Islet precursor cell (in vitro differentiated cells): ENCODE measurements at regions not wholly inside any gene's neighbourhood (a gene's known extent, or its start where the extent isn't known, plus 50 kb on each side); places are given as distances from the start of the nearest gene placed in this dataset.

Experiments
- DNase-seq: peaks from one replicate; pipeline ENCODE4 v3.0.0-alpha.2; 2018

- DNase-seq: no peak
Observed at GRCh38 chr4:13248621-13249298, 235.4 kb downstream of the RAB28 start.

GRCh38 chr4:13246107-13246506, 238.0 kb downstream of the RAB28 start:
- DNase-seq: no peak

- no peak for DNase-seq
Observed at GRCh38 chr4:13244444-13244843, 239.7 kb downstream of the RAB28 start.

DNA sequence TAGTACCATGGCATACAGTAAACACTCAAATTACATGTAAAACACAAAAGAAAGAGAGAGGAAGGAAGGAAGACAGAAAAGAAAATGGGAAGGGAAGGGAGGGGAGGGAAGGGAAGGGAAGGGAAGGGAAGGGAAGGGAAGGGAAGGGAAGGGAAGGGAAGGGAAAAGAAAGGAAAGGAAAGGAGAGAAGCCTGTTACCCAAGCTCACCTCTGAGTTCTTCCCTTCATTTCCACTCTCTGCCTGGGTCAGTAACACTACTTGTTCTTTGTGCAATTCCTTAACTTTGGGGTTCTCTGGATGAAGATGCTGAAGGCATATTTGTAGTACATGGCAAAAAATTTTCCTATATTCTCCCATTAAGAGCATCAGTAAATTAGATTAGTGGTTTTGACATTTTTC, 241.0 kb downstream of the RAB28 start:
- no peak for DNase-seq

DNA sequence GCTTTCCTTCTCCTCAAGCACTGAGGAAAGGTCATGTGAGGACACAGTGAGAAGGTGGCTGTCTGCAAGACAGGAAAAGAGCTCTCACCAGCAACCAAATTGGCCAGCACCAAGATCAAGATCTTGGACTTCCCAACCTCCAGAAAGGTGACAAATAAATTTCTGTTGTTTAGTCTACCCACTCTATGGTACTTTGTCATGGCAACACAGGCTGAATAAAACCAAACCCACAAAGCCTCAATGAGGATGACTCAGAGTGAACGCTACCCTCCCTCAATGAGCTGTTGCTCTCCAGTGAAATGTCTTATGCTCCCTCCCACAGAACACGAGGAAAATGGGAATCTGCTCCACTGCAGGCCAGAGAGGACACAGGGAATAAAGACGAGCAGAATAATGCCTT, 244.1 kb downstream of the RAB28 start:
- DNase-seq: no peak

- no peak for DNase-seq
Observed at GRCh38 chr4:13238936-13239335, 245.2 kb downstream of the RAB28 start.

- no peak for DNase-seq
Observed at GRCh38 chr4:13236485-13236884, 247.7 kb downstream of the RAB28 start.

- DNase-seq: no peak
Observed at GRCh38 chr4:13233755-13234154, 250.4 kb downstream of the RAB28 start.

- no peak for DNase-seq
Observed at GRCh38 chr4:13219971-13220370, 264.2 kb downstream of the RAB28 start.

GRCh38 chr4:13218326-13218958, 265.7 kb downstream of the RAB28 start:
- DNase-seq: no peak

GRCh38 chr4:13215560-13215959, 268.6 kb downstream of the RAB28 start:
- no peak for DNase-seq

DNA sequence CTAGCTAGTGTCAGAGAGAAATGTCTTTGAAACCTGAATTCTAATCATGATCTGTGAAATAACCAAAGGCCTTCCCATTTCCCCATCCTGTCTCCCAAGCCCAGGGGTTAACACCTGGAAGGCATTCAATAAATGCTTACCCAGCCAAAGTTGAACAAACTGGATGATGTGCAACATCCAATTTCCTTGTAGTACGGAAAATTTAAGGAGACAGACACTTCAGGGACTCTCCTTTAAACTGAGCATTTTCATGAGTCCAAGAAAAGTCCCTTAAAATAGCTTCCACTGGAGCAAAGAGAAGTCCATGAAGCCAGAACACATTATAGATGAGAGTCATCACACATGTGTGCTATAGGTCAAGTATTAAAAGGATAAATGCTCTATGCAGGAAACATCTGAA, 271.2 kb downstream of the RAB28 start:
- DNase-seq: no peak

- DNase-seq: no peak
Observed at GRCh38 chr4:13209600-13209999, 274.5 kb downstream of the RAB28 start.

- DNase-seq: no peak
Observed at GRCh38 chr4:13208558-13209193, 275.5 kb downstream of the RAB28 start.

- no peak for DNase-seq
Observed at GRCh38 chr4:13207226-13207625, 276.9 kb downstream of the RAB28 start.

GRCh38 chr4:13203101-13203500, 281.0 kb downstream of the RAB28 start:
- DNase-seq: no peak

- no peak for DNase-seq
Observed at GRCh38 chr4:13202701-13203100, 281.4 kb downstream of the RAB28 start.

- DNase-seq: no peak
Observed at GRCh38 chr4:13201241-13201640, 282.9 kb downstream of the RAB28 start.

DNA sequence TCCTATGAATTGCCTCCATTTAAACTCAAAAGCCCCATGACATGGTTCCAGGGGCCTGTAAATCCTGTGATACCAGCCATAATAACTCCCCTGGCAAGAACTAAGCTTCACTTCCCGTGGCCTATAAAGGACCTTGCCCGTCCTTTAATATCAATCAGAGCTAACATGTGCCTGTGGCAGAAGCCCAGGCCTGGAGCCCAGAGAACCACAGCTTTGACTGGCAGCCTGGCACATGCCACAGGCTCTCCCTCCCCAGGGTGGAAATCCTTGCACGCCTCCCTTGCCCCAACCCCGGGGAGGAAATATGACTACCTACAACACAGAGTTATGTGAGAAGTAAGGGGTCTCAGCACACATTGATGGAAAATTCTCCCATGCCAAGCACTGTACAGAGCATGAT, 287.4 kb downstream of the RAB28 start:
- DNase-seq: no peak

DNA sequence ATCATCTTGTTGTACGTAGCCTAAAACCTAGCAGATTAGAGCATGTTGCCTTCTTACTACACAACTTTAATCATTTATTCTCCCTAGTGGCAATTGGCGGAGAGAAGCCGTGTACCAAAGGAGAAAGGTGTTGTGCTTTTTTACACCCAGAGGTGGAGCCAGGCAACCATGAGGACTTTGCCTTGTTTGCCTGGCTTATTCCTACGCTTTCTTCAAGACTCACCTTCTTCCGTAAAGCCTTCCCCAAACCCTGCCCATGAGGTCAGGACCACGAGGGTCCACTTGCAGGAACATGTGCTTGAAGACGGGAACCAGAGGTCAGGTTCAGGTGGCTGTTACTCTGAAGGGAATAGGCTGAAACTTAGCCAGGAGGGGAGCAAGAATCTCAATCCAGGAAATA, 290.5 kb downstream of the RAB28 start:
- no peak for DNase-seq

- DNase-seq: no peak
Observed at GRCh38 chr4:13190093-13190721, 293.9 kb downstream of the RAB28 start.

- no peak for DNase-seq
Observed at GRCh38 chr4:13184199-13184598, 299.9 kb downstream of the RAB28 start.

DNA sequence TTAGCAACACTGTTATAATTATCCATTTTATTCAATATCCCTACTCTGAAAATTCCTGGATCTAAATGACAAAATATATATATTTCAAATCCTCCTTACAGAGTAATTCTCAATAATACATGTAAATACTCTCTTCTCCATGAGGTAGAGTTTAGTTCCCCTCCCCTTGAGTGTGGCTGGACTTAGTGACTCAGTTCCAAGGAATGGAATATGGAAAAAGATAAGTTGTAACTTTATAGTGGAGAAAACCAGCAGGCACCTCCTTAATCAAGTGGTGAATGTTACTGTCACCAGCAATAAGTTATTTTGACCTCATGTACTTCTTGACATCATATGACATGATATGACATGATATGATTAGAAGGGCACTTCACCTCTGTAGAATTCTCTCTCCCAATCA, 302.0 kb downstream of the RAB28 start:
- no peak for DNase-seq

- DNase-seq: no peak
Observed at GRCh38 chr4:13181681-13182080, 302.5 kb downstream of the RAB28 start.
